ENCODE measurements at regions not wholly inside any gene's neighbourhood (a gene's known extent, or its start where the extent isn't known, plus 50 kb on each side); places are given as distances from the start of the nearest gene placed in this dataset.

DNA sequence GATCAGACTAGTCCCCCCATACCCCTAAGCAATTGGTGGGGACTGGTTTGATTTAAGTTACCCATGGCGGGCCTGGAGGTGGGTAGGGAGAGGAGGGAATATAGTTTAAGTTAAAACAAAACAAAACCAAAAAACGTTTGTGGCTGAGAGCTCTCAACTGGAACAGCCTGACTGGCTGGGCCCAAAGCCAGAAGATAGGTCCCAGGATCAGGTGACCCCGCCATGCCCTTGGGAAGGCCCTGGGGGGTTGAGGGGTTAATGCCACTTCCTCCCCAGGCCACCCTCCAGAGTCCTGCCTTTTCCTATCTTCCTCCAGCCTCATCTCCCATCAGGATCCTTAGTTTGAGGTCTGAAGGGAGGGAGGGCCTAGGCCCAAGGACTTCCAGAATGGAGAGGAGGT lies 82.3 kb upstream of the LHX1 start:
- ATAC-seq = no peak
- Histone ChIP-seq H3K4me3 (no peak overlapping the region), H3K4me1 (no peaks in the 10 kb centered on the region), H3K27ac (no peak overlapping the region), H3K27me3 (peaks cover 0 to 71% (median 51%) of the 10 kb centered on the region in 7 donors), H3K36me3 (no peaks in the 10 kb centered on the region), H3K9me3 (no peaks in the 10 kb centered on the region)
- 54 to 55% methylated on average over 3 of the region's 3 CpGs for WGBS, 2 donors
- DNase-seq = no peak
- intact Hi-C loops (cut with DNase I) = no loop called here
- TF ChIP-seq, protein P1, sequence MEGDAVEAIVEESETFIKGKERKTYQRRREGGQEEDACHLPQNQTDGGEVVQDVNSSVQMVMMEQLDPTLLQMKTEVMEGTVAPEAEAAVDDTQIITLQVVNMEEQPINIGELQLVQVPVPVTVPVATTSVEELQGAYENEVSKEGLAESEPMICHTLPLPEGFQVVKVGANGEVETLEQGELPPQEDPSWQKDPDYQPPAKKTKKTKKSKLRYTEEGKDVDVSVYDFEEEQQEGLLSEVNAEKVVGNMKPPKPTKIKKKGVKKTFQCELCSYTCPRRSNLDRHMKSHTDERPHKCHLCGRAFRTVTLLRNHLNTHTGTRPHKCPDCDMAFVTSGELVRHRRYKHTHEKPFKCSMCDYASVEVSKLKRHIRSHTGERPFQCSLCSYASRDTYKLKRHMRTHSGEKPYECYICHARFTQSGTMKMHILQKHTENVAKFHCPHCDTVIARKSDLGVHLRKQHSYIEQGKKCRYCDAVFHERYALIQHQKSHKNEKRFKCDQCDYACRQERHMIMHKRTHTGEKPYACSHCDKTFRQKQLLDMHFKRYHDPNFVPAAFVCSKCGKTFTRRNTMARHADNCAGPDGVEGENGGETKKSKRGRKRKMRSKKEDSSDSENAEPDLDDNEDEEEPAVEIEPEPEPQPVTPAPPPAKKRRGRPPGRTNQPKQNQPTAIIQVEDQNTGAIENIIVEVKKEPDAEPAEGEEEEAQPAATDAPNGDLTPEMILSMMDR (IDR thresholded peaks at IDR 0.05) = no peak

DNA sequence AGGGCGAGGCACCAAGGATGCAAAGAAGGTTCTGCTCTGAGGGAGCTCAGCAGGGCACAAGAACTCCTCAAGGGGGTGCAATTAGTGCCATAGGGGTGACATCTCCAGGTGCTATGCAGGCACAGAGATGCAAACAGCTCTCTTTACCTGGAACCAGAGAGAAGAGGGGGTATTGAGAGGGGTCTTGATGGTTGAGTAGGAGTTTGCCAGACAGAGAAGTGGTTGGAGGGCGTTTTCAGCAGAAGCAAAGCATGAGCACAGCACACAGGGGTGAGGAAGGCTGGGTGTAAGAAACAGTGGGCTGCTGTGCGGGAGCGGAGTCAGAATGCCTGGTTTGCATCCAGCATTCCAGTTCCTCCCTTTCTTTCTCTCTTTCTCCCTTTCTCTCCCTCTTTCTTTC lies 81.8 kb upstream of the LHX1 start:
- Histone ChIP-seq H3K4me3 (no peak overlapping the region), H3K9me3 (no peaks in the 10 kb centered on the region), H3K27me3 (peaks cover 0 to 71% (median 53%) of the 10 kb centered on the region in 7 donors), H3K27ac (no peak overlapping the region), H3K4me1 (no peaks in the 10 kb centered on the region), H3K36me3 (no peaks in the 10 kb centered on the region)
- no peak for ATAC-seq
- TF ChIP-seq, protein P1 (IDR thresholded peaks at IDR 0.05) = no peak
- intact Hi-C loops (cut with DNase I) = no loop called here
- DNase-seq = no peak
- 89 to 91% methylated on average over 4 of the region's 4 CpGs for WGBS, 2 donors

GRCh38 chr17:36856222-36856621 lies 81.1 kb upstream of the LHX1 start:
- ATAC-seq (no peak), DNase-seq (no peak)
- no peak overlapping the region for H3K4me3 ChIP-seq
- TF ChIP-seq, protein P1 (IDR thresholded peaks at IDR 0.05) = no peak
- no peaks in the 10 kb centered on the region for H3K36me3 ChIP-seq
- H3K4me1 ChIP-seq = no peaks in the 10 kb centered on the region
- no peaks in the 10 kb centered on the region for H3K9me3 ChIP-seq
- 53 to 56% methylated on average over 7 of the region's 7 CpGs for WGBS, 2 donors
- peaks cover 0 to 68% (median 52%) of the 10 kb centered on the region in 7 donors for H3K27me3 ChIP-seq
- no peak overlapping the region for H3K27ac ChIP-seq
- intact Hi-C loops (cut with DNase I) = no loop called here

- Histone ChIP-seq H3K4me3 (no peak overlapping the region), H3K4me1 (no peaks in the 10 kb centered on the region), H3K27me3 (peaks cover 0 to 68% (median 50%) of the 10 kb centered on the region in 7 donors), H3K27ac (no peak overlapping the region), H3K9me3 (no peaks in the 10 kb centered on the region), H3K36me3 (no peaks in the 10 kb centered on the region)
- DNase-seq (no peak), ATAC-seq (no peak)
- 78 to 80% methylated on average over 16 of the region's 16 CpGs for WGBS, 2 donors
- TF ChIP-seq, protein P1 (IDR thresholded peaks at IDR 0.05) = no peak
- intact Hi-C loops (cut with DNase I) = no loop called here
Observed at GRCh38 chr17:36856903-36857381, 80.3 kb upstream of the LHX1 start.
